ENCODE measurements at regions not wholly inside any gene's neighbourhood (a gene's known extent, or its start where the extent isn't known, plus 50 kb on each side); places are given as distances from the start of the nearest gene placed in this dataset.

DNA sequence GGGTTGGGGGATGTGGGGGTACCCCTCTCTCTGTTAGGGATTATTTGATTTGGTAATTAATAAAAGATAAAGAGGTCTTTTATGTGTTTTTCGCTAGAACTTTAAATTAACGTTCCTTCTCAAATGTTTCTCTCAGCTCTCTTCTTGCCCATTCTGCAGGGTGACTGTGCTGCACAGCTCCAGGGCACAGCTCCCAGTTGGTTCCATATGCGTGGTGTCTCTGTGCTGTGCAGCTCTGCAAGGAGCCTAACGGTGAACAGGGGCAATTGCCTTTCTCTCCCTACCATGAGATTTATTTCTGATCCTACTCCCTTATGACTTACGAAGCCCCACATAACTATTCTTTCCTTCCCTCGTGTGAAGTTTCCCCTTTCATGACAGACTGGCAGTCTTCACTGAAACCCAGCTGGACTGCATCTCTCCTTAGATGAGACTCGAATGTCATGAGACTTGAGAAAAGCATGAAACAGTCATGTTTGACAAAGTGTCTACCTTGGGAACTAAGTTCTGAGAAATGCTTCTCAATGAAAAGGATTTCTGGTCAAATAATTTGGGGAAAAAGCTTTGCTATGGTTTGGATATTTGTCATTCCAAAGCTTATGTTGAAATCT lies 50.2 kb upstream of the SPRY1 start:
- TF ChIP-seq, protein P1, sequence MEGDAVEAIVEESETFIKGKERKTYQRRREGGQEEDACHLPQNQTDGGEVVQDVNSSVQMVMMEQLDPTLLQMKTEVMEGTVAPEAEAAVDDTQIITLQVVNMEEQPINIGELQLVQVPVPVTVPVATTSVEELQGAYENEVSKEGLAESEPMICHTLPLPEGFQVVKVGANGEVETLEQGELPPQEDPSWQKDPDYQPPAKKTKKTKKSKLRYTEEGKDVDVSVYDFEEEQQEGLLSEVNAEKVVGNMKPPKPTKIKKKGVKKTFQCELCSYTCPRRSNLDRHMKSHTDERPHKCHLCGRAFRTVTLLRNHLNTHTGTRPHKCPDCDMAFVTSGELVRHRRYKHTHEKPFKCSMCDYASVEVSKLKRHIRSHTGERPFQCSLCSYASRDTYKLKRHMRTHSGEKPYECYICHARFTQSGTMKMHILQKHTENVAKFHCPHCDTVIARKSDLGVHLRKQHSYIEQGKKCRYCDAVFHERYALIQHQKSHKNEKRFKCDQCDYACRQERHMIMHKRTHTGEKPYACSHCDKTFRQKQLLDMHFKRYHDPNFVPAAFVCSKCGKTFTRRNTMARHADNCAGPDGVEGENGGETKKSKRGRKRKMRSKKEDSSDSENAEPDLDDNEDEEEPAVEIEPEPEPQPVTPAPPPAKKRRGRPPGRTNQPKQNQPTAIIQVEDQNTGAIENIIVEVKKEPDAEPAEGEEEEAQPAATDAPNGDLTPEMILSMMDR (IDR thresholded peaks at IDR 0.05; ENCODE audit: low read depth, low read length): no peak
- no peak for TF ChIP-seq EZH2phosphoT487 (IDR thresholded peaks at IDR 0.05; ENCODE audit: low read depth)
